HG02884 (cell line): ENCODE measurements at regions not wholly inside any gene's neighbourhood (a gene's known extent, or its start where the extent isn't known, plus 50 kb on each side); places are given as distances from the start of the nearest gene placed in this dataset.

Source experiments
- ATAC-seq: cut with Tn5 transposase; IDR thresholded peaks from one replicate; pipeline ENCODE4 v1.9.1; 2021; ENCODE audit warnings: mild to moderate bottlenecking, moderate library complexity; ENCODE audit not compliant: unreplicated experiment

GRCh38 chr20:48075591-48076174 is 290.4 kb upstream of the SULF2 start:
- no peak for ATAC-seq

GRCh38 chr20:48070991-48071652 is 285.8 kb upstream of the SULF2 start:
- ATAC-seq: no peak

- ATAC-seq: no peak
These were observed 284.3 kb upstream of the SULF2 start for GRCh38 chr20:48069596-48069995.

- no peak for ATAC-seq
These were observed 281.6 kb upstream of the SULF2 start for GRCh38 chr20:48066851-48067250.

DNA sequence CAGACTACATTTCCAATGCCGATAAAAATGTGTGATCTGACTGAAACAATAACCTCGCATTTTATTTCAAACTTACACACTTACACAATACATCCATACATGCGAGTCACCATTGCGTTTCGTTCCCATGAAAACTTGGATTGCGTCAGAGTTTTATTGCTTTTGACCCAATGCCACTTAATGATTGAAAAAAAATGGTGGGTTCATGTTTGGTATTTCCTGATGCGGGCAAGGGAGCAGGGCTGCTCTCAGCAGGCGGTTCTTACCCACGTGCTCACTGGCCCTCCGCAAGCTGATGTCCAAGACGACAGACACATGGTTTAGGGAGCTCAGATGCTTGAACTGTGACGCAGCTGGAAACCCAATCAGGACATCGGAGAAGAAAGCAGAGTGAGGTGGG is 281.0 kb upstream of the SULF2 start:
- ATAC-seq: no peak

GRCh38 chr20:48065833-48066232 is 280.6 kb upstream of the SULF2 start:
- no peak for ATAC-seq

- ATAC-seq: no peak
These were observed 279.6 kb upstream of the SULF2 start for GRCh38 chr20:48064929-48065328.

DNA sequence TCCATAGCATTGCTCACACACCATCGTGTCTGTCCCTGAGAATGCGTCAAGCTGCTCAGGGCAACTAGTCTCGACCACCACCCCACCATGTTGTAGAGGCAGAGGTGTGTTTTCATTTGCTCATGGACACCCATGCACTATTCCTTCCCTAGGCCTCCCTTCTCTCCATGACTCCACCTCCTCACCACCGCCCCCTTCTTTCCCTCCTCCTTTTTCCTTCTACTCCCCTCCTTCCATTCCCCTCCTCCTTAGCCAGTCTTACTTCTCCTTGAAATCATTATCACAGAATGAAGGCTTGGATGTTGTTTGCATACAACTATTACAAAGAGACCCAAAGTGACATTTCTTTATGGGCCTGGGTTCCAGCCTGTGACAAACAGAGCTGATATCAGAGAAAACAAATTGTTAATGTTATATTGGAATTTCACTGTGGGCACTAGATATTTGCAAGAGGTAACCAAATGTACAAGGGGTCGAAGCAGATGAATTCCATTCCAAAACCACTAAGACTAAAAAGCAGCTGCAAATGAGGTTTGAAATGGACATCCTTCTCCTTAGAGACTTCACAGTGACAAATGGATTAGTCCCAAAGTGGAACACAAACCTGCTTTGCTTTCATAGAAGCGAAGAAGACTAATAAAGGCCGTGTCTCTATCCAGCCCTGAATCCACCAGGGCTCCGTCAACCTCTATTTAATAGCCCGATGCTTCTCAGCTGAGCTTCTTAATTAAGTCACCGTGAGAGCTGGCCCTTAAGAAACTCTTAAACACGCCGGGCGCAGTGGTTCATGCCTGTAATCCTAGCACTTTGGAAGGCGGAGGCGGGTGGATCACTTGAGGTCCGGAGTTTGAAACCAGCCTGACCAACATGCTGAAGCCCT is 275.8 kb upstream of the SULF2 start:
- no peak for ATAC-seq

- no peak for ATAC-seq
These were observed 273.6 kb upstream of the SULF2 start for GRCh38 chr20:48058611-48059559.

GRCh38 chr20:48057739-48058138 is 272.5 kb upstream of the SULF2 start:
- no peak for ATAC-seq

GRCh38 chr20:48057251-48057650 is 272.0 kb upstream of the SULF2 start:
- no peak for ATAC-seq

DNA sequence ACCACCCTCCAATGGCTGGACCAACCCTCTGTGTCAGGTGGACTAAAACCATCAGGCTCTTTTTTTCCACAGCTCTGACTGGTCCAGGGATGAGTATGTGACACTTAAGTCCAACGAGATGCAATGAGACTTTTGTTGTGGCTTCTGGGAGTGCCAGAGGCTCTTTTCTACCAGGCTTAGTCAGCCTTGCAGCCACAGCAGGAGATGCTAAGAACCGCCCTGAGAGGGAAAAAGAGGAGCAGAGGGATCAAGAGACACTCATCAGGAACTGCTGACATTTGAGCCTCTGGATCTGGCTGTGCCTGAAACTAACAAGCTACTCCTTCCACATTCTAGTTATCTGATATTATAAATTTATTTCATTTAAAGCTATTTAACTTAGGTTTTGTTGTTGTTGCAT is 270.9 kb upstream of the SULF2 start:
- no peak for ATAC-seq

GRCh38 chr20:48054051-48054450 is 268.8 kb upstream of the SULF2 start:
- no peak for ATAC-seq

- no peak for ATAC-seq
These were observed 267.2 kb upstream of the SULF2 start for GRCh38 chr20:48052475-48052835.

- no peak for ATAC-seq
These were observed 266.7 kb upstream of the SULF2 start for GRCh38 chr20:48051794-48052474.

- no peak for ATAC-seq
These were observed 264.4 kb upstream of the SULF2 start for GRCh38 chr20:48049641-48050040.

- no peak for ATAC-seq
These were observed 263.9 kb upstream of the SULF2 start for GRCh38 chr20:48049171-48049570.

GRCh38 chr20:48047447-48047846 is 262.2 kb upstream of the SULF2 start:
- ATAC-seq: no peak

GRCh38 chr20:48042628-48043027 is 257.3 kb upstream of the SULF2 start:
- ATAC-seq: no peak

DNA sequence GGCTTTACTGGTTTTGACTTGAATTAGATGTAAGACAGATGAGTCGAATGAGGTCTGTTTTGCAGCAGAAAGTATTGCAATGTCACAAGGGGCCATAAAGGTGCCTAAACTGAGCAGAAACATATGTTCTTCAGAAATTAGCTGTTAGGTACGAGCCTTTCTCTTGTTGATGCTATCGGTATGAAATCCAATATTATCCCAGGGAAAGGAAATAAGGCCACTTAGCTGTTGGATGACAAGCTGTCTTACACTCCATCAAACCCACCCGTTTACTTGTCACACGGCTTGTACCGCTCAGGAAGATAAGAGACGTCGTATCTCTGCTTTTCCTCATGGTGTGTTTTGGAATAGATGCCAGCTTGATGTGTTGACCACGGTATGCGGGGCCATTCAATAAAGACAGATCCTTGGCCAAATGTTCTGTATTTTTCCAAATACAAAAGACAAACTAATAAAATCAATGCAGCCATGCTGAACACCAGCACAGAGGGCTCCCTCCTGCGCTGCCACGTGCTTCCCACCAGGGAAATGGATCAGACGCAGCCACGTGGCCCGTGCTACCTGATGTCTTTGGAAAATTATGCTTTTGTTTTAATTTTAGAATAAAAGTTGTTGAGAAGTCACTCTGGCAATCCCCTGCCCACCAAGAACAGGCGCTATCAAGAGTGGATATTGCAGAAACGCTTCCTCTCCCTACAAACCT is 255.9 kb upstream of the SULF2 start:
- no peak for ATAC-seq
